ENCODE measurements at regions not wholly inside any gene's neighbourhood (a gene's known extent, or its start where the extent isn't known, plus 50 kb on each side); places are given as distances from the start of the nearest gene placed in this dataset.
"Not testable (repeated sequence)": the region's sequence is repeated elsewhere in the genome, so short reads cannot be mapped to it uniquely, and the experiment has no call there.

DNA sequence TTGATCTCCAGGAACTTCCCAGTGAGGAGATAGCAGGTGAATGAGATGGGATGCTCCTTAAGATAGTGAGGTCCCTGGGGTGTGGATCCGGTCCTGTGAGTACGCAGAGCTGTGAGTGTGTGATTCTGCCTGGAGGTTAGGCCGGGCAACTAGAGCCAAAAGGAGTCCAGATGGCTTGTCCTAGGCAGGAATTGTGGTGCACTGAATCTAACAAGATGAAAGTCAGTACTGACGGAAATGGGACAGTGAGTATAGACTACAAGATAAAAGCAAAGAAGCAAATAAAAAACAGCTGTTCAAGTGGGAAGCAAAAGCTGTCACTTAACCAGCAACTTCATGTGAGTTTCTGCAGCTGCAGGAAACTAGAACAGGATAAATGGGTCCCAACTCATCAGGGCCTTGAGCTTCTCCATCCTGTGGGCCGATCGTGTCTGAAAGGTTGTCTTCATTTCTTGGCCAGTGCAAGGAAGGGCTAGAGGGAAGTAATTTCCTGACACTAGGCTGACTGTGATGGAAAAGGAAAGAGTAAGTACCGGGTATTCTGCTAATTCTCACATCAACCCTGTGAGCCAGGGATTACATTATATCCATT lies 74.2 kb downstream of the ARHGAP11B start:
- not testable (repeated sequence) for TF ChIP-seq CTCF (conservative IDR thresholded peaks at IDR 0.05; ENCODE audit: low read length); EZH2phosphoT487 (IDR thresholded peaks at IDR 0.05; ENCODE audit: borderline replicate concordance, low read depth, low read length)
